ENCODE measurements at regions not wholly inside any gene's neighbourhood (a gene's known extent, or its start where the extent isn't known, plus 50 kb on each side); places are given as distances from the start of the nearest gene placed in this dataset.

- TF ChIP-seq CTCF (IDR thresholded peaks at IDR 0.05): no peak
- TF ChIP-seq POLR2A (IDR thresholded peaks at IDR 0.05): no peak
- no peak for TF ChIP-seq EP300 (IDR thresholded peaks at IDR 0.05)
- H3K9me3 ChIP-seq: no peaks in the 10 kb centered on the region
- DNase-seq (ENCODE audit: low spot score in 2 of 2): no peak
- H3K27me3 ChIP-seq: no peaks in the 10 kb centered on the region
- no peaks in the 10 kb centered on the region for H3K36me3 ChIP-seq
- no peak overlapping the region for H3K27ac ChIP-seq
- peaks cover 0 to 11% (median 0%) of the 10 kb centered on the region in 4 donors for H3K4me1 ChIP-seq
- no peak overlapping the region for H3K4me3 ChIP-seq
- 69 to 71% methylated on average over 4 of the region's 4 CpGs for WGBS, 2 donors
Observed at GRCh38 chr1:61004262-61005003, 77.9 kb upstream of the NFIA start.

- Histone ChIP-seq H3K4me1 (peaks cover 0 to 11% (median 0%) of the 10 kb centered on the region in 4 donors), H3K36me3 (no peaks in the 10 kb centered on the region), H3K9me3 (no peaks in the 10 kb centered on the region), H3K4me3 (no peak overlapping the region), H3K27ac (no peak overlapping the region), H3K27me3 (no peaks in the 10 kb centered on the region)
- 90 to 94% methylated on average over 3 of the region's 3 CpGs for WGBS, 2 donors
- DNase-seq (ENCODE audit: low spot score in 2 of 2): no peak
- TF ChIP-seq EP300 (IDR thresholded peaks at IDR 0.05): no peak
- no peak for TF ChIP-seq CTCF (IDR thresholded peaks at IDR 0.05)
- no peak for TF ChIP-seq POLR2A (IDR thresholded peaks at IDR 0.05)
Observed at GRCh38 chr1:61000327-61000726, 82.0 kb upstream of the NFIA start.

- no peak overlapping the region for H3K4me3 ChIP-seq
- TF ChIP-seq EP300 (IDR thresholded peaks at IDR 0.05) (no peak), CTCF (IDR thresholded peaks at IDR 0.05) (no peak), POLR2A (IDR thresholded peaks at IDR 0.05) (no peak)
- 93 to 95% methylated on average over 5 of the region's 5 CpGs for WGBS, 2 donors
- no peak for DNase-seq (ENCODE audit: low spot score in 2 of 2)
- H3K9me3 ChIP-seq: no peaks in the 10 kb centered on the region
- no peak overlapping the region for H3K27ac ChIP-seq
- H3K4me1 ChIP-seq: peaks cover 0 to 5% (median 0%) of the 10 kb centered on the region in 4 donors
- no peaks in the 10 kb centered on the region for H3K36me3 ChIP-seq
- H3K27me3 ChIP-seq: no peaks in the 10 kb centered on the region
Observed at GRCh38 chr1:60998786-60999185, 83.6 kb upstream of the NFIA start.

- Histone ChIP-seq H3K27ac (no peak overlapping the region), H3K4me3 (no peak overlapping the region), H3K27me3 (no peaks in the 10 kb centered on the region), H3K9me3 (no peaks in the 10 kb centered on the region), H3K36me3 (no peaks in the 10 kb centered on the region), H3K4me1 (peaks cover 0 to 27% (median 6%) of the 10 kb centered on the region in 4 donors)
- TF ChIP-seq POLR2A (IDR thresholded peaks at IDR 0.05) (no peak), EP300 (IDR thresholded peaks at IDR 0.05) (no peak), CTCF (IDR thresholded peaks at IDR 0.05) (no peak)
- no peak for DNase-seq (ENCODE audit: low spot score in 2 of 2)
Observed at GRCh38 chr1:60994828-60995492, 87.4 kb upstream of the NFIA start.

GRCh38 chr1:60994369-60994768 is 88.0 kb upstream of the NFIA start:
- Histone ChIP-seq H3K27me3 (no peaks in the 10 kb centered on the region), H3K36me3 (no peaks in the 10 kb centered on the region), H3K4me3 (no peak overlapping the region), H3K4me1 (peaks cover 0 to 33% (median 9%) of the 10 kb centered on the region in 4 donors), H3K9me3 (no peaks in the 10 kb centered on the region), H3K27ac (no peak overlapping the region)
- WGBS, 2 donors: 92 to 98% methylated on average over 3 of the region's 3 CpGs
- TF ChIP-seq CTCF (IDR thresholded peaks at IDR 0.05): no peak
- no peak for TF ChIP-seq EP300 (IDR thresholded peaks at IDR 0.05)
- TF ChIP-seq POLR2A (IDR thresholded peaks at IDR 0.05): no peak
- DNase-seq (ENCODE audit: low spot score in 2 of 2): no peak

Measured in tibial nerve (tissue), 4 donors.